ENCODE measurements at regions not wholly inside any gene's neighbourhood (a gene's known extent, or its start where the extent isn't known, plus 50 kb on each side); places are given as distances from the start of the nearest gene placed in this dataset.
"Not testable (repeated sequence)": the region's sequence is repeated elsewhere in the genome, so short reads cannot be mapped to it uniquely, and the experiment has no call there.

DNA sequence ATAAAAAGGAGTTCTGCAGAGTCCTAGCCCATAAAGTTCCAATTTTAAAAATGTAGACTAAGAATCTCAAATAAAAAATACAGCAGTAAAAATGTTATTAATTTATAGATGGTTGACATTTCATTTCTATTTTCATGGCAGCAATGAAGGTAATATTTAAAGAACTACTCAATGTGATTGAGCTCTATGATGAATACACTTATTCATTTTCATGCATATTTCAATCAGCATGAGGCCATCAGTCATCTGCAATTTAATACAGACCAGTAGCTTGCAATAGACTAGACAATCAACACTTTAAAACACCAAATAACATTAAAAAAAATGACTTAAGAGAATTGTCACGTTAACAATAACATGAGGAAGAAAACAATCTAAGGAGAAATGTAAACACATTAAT lies 1295.8 kb upstream of the ALCAM start:
- no peak for DNase-seq

DNA sequence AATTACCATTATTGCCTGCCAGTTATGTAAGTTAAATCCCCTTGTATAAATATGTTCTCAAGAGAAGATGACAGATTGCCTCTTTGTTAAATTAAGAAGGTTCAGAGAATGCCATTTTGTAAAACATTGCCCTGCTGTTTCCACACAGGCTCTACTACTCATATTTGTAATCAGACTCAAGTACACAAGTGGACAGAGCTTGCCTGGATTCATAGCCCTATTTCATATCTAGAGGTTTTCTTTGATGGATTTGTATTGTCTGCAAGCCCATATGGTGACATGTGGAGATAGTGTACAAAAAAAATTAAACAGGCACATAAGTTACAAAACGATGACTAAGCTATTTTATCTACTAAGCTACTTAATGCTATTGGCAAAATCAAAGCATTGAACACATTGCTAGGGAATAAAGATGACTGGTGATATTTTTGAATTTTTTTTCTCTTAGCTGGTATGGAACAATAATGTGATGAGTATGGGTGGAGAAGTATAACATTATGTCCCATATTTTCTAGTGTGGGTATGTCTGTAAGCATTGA lies 1286.6 kb upstream of the ALCAM start:
- no peak for DNase-seq

DNA sequence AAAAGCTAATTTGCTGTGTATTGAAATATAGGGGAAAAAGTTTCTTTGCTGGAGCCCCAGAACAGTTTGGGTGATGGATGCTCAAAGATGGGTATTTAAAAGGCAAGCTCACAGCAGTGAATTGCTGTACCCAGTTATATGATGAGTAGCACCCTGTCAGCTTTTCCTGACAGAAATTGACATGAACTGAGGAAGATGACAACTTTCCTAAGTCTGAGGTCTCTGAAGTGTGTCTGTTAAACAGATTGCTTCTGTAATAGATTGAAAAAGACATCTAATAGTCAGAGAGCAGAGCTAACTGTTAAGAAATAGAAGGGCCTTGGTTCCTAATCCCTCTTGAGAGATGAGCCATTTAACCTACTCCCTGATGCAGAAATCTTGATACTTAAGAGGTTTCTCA lies 1278.0 kb upstream of the ALCAM start:
- no peak for DNase-seq

DNA sequence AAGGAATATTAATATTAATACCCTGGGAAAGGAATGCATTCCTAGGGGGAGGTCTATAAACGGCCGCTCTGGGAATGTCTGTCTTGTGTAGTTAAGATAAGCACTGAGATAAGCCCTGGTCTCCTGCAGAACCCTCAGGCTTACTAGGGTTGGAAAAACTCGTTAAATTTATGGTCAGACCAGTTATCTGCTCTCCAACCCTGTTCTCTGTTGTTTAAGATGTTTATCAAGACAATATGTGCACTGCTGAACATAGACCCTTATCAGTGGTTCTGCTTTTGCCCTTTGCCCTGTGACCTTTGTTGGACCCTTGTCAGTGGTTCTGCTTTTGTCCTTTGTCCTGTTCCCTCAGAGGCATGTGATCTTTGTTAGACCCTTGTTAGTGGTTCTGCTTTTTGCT lies 1276.7 kb upstream of the ALCAM start:
- DNase-seq = not testable (repeated sequence)

DNA sequence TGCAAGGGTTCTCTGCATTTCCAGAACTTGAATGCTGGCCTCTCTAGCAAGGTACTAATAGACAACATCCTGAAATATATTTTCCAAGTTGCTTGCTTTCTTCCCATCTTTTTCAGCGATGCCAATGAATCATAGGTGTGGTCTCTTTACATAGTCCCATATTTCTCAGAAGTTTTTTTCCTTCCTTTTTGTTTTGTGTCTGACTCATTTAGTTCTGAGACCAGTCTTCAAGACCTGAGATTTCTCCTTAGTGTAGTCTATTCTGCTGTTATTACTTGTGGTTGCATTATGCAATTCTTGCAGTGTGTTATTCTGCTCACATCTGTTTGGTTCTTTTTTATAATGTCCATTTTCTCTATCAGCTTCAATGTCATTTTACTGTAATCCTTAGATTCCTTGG lies 1265.0 kb upstream of the ALCAM start:
- DNase-seq = no peak

DNA sequence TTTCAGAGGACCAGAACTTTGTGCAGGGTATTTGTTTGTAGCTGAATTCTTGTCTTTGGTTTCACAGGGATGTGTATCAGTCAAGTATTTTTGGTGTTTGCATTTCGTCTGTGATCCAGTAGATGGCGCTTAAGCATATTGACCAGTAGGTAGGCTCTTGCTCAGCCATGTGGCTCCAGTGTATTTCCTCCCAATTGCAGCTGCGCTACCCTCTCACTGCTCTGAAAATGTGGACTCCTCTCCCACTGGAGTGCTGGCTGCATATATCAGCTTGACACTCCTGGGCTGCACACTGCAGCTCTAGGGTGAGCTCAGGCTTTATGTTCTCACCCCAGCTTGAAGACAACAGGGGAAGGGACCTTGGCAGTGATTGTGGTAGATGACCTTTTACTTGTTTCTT lies 1264.3 kb upstream of the ALCAM start:
- DNase-seq = peak; percentile 10

DNA sequence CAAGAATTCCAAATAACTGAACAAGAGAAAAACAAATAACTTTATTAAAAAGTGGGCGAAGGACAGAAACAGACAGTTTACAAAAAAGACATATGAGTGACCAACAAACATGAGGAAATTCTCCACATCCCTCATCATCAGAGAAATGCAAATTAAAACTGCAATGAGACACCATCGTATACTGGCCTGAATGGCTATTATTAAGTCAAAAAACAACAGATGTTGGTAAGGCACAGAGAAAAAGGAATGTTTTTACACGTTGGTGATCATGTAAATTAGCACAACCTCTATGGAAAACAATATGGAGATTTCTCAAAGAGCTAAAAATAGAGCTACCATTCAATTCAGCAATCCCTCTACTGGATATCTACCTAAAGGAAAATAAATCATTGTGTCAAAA lies 1260.4 kb upstream of the ALCAM start:
- peak; percentile 18 for DNase-seq

DNA sequence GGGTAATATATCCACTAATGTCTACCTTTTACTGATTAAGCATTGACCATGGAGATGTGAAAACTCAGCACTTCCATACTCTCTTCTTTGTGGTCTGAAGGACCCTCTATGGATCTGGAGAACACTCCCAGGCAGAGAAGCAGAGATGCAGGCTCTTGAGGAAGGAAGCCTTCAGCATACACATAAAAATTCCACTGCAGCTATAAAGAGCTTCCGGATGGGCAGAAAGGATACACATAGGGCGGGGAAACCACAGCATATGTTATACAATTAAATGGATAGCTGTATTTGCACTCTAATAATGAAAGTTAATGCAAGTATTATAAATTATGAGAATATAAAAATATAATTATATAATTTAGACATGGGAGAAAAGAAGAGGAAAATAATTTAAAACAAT lies 1258.2 kb upstream of the ALCAM start:
- no peak for DNase-seq

DNA sequence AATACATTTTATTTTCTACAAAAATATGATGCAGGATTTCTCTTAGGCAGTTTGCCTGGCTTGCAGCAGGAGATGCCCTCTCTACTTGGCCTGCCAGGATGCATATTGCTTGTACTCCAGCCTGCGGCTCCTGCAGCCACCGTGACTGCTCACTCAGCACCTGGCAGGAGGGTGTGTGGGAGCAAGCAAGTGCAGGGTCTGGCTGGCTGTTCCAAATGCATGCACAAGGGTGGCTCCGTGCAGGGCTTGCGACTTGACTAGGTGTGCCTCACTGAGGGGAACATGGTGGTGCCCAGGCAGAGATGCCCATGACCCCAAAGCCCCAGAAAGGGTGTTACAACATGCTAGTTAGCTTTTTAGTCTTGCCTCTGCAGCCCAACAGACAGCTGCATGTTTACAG lies 1240.2 kb upstream of the ALCAM start:
- DNase-seq = no peak

DNA sequence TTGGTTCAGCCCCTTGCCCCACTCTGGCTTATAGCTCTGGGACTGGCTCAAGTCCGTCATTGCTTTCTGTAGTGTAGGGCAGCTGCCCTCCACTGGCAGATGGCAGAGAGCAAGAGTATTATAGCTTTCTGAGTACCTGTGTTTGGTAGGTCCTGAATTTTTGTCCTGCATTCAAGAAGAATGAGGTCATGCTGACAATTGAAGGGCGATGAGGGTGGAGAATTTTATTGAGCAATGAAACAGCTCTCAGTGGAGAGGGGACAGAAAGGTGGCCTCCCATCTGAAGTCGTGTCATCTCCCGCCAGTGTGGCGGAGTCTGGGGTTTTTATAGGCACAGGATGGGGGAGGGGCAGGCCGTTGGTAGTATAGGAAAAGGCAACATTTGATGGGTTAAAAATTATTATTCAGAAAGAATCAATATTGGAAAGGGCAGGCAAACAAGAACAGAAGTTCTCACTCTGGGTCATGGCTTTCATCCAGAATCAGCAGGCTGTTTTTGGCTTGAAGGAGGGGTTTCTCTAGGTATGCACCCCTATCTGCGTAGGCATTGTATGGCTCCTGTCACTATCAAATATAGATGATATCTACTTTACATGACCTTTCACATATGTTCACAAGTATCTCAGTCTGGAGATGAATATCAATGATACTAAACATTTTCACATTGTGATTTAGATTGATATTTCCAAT lies 1239.7 kb upstream of the ALCAM start:
- no peak for DNase-seq

DNA sequence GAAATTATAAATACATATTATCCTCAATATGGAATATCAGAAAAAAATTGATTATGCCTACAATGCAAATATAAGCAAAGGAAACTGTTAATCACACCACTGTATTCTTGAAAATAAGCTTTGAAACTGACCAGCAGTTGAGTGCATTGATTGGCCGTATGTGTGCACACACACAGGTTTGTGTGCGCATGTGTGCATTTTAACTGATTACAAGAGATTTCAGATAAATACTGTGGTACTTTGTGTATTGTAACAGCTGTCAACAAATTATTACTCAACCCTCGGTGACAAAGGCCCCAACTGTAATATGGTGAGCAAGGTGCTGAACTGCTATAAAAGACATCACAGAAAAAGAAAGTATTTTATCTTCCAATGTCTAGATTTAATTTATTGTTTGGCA lies 1238.9 kb upstream of the ALCAM start:
- no peak for DNase-seq

DNA sequence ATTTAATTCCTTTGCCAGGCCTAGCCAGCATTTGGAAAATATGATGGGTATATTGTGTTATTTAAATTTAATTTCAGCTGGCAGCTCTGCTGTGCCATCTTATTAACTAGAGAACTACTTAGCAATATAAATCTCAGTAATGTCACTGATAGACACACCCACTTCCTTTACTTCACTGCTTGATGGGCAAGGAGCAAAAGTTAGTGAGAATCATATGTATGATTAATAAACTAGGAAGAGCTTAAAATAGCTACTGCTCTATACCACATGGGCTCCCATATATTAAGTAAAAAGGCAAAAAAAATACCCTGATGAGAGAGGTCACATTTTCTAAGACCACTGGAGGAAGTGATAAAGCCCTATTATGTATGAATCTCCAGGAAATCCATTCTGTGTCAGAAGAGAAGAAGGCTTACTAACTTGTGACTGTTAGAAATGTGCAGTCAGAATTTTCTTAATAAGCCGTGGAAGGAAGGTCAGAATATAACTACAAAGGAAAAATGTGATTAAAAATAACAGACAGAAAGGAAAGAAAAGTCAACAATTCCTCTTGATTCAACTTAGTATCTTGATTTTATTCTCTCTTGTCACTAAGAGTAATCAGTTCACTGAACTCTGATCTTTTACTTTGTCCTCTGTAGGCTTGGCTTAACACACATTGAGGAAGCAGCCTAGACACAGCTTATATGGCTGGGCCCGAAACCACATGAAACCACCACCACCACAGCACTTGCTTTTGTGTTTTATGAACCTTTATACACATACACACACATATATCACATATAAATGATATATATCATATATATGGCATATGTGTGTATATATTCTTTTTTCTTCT lies 1233.9 kb upstream of the ALCAM start:
- DNase-seq = no peak

DNA sequence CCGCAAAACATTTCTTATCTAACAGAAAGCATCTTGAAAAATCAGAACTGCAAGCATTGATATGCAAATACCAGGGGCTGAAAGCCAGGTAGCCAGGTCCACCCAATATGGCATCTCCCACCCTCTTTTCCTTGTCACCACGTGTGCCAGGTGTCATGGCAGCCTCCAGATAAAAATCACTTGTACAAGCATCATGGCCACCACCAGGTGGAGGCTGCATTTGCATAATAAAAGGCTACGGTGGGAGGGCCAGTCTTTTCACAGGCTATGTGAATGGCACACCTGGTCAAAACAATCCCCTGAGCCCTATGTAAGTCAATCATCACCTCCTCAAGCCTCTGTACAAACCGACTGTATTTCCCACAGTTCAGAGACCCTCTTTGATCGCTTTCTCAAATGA lies 1233.1 kb upstream of the ALCAM start:
- DNase-seq = no peak

DNA sequence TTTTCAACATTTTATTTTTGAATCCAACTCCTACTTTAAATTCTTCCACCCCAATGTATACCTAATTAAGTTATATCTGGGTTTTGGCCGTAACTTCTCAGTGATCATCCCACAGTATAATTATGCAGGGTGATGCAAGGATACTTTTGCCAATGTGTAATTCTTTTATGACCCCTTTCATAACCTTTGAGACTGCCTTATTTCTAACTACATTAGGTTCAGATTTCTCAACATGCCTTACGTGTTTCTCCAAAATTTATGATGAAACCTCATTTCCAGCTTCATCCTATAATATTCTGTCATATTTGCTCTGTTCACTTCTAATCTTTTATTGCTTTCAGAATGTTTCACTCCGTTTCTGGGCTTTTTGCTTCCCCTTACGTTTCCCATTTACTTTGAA lies 1229.6 kb upstream of the ALCAM start:
- no peak for DNase-seq

DNA sequence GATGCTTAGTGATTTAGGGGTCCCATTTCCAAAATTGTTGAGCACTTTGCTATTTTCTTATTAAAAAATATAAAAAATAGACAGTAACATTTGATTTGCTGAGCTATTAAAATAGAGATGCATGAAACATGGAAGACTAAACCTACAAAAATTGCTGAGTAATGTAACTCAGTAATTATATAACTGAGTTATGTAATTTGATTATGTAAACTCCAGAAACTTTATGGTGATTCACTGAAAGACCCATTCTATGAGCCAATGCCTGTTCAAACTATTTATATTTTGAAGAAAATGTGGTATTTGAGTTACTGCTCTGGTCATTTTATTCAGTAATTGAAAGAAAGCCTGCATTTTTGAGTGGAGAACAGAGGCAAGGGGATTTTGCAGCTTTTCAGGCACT lies 1221.5 kb upstream of the ALCAM start:
- DNase-seq = no peak

DNA sequence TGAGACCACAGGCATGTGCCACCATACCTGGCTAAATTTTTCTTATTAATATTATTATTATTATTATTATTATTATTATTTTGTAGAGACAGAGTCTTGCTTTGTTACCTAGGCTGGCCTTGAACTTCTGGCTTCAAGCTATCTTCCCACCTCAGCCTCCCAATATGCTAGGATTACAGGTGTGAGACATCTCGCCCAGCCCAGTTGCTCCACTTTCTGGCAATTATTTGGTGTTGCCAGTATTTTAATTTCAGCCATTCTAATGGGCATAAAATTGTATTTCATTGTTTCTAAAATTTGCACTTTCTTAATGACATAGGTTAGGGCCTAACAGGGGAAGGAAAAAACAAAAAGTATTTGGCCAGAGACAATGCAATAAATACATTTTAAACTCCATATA lies 1217.6 kb upstream of the ALCAM start:
- no peak for DNase-seq

DNA sequence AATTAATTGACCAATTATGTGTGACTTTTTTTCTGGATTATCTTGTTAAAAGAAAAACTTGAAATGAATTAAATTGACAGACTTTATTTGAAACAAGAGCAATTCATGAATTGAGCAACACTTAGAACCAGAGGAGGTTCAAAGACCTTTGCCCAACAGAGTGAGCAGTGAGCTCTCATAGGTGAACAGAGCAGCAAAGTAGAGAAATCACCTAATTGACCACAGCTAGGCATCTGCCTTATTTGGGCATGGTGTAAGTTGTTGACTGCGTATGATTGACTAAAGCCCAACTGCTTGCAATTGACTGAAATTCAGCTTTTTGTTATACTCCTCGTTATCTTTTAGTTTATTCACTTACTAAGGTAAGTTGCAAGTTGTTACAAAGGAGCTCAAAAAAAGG lies 1216.0 kb upstream of the ALCAM start:
- DNase-seq = no peak

DNA sequence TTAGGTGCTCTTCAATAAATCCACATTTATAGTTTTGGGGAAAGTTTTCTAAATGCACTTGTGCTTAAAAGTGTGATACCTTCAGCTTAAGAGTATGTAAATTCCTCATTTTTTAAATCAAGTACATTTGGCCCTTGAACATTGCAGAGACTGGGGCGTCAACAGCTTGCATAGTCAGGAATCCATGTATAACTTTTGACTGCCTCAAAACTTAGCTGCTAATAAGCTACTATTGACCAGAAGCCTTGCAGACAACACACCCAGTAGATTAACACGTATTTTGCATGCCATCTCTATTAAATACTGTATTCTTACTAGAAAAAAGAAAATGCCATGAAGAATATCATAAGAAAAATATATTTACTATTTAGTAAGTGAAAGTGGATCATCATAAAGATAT lies 1211.8 kb upstream of the ALCAM start:
- DNase-seq = no peak

DNA sequence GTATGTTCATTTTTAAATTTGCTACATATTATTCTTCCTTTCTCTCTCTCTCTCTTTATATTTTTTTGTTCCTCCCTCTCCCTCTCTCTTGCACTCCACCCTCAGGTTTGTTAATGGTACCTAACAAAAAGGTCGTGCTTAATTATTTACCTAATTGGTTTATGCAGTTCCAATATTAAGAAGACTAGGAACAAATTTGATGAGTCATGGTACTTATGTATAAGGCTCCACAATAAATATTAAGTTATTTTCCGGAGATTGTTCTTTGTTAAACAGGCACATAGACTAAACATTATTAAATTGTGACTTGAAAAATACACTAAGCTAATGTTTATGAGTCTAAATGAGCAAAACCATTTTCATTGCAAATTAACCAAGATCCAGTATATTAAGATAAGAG lies 1200.8 kb upstream of the ALCAM start:
- DNase-seq = no peak

DNA sequence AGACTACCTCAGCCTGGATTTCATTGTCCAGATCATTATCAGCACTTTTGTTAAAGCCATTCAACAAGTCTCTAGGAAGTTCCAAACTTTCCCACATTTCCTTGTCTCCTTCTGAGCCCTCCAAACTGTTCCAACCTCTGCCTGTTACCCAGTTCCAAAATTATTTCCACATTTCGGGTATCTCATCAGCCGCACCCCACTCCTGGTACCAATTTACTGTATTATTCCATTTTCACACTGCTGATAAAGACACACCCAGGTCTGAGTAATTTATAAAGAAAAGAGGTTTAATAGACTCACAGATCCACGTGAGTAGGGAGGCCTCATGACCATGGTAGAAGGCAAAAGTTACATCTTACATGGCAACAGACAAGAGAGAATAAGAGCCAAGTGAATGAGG lies 1198.3 kb upstream of the ALCAM start:
- DNase-seq = no peak

DNA sequence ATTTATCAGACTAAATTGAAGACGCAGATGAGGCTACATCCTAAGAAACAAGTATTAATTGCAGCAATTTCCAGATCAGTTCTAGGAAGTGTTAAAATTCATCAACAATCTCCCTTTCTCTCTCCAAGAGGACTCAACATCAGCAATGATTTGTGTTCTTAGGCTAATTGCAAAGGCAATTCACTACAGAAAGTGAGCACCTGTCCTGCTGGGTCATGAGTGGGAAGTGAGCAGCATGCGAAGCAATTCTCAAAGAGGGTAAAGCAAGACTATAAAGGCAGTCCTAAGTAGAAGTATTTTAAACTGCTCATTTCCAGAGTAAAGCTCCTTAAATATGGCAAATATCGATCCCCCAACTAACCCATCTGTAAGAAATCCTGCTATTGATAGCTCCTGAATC lies 1191.0 kb upstream of the ALCAM start:
- no peak for DNase-seq

DNA sequence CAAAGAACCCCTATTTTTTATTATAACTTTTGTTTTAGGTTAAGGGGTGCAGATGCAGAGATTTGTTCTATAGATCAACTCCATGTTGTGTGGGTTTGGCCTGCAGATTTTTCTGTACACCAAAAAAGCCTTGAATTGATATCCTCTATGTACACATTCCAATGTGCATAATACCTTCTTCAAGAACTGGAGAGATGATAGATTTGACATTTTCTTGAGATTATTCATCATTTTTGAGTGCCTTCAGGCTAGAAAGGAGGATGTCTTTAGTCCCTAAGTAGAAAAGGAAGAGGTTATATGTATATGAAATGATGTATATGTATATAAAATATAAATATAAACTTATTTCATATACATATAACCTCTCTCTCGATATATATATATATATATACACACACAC lies 1190.0 kb upstream of the ALCAM start:
- DNase-seq = no peak

DNA sequence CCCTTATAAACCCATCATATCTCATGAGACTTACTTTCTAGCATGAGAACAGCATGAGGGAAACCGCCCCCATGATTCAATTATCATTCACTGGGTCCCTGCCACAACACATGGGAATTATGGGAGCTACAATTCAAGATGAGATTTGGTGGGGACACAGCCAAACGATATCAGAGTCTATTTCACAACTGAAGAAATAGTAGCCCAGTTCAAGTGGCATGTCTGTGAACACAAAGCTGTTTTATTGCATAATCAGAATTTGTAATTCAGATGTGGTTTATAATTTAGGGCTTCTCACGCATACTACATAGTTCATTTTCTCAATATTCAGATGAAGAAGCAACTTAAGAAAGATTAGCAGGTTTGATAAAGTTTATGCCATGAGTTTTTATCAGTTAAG lies 1188.0 kb upstream of the ALCAM start:
- DNase-seq = no peak

DNA sequence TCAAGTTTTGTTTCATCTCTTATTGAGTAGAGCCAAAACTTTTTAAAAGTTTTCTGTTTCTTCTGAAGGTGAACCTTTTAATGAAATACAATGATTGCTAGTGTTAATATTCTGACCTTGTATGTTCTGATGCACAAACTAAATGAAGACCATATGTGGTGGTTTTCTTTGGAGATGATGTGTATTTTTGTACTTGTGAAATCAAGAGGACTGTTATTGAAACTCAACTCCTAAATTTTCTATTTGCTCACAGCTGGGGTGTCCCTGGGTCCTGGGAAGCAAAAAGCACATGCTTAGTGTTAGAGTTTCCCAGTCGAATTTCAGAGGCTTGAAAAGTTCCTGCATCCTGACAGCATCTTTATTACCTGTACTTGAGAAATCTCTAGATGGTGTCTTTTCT lies 1185.8 kb upstream of the ALCAM start:
- DNase-seq = no peak

DNA sequence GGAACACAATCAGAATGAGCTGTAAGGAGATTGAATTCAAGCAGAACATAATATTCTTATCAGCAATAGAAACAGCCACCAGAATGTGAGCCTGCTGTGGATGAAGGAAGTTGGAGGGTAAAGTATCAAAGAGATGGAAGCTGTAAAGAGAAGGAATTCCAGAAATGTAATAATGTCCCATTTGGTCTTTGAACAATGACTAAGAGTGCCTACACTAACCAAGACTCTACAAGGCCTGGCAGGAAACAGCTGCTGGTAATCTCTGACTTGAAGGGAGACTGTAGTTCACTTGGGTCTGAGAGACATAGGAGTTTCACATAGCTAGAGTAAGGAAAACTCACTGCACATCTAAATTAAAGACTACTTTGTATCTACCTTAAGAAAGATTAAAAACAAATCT lies 1176.0 kb upstream of the ALCAM start:
- DNase-seq = no peak
